ENCODE measurements at regions not wholly inside any gene's neighbourhood (a gene's known extent, or its start where the extent isn't known, plus 50 kb on each side); places are given as distances from the start of the nearest gene placed in this dataset. TPM values are rescaled to one million over a fixed set of nuclear protein-coding genes. Genes with fewer than 3 reads are reported as not detected.

DNA sequence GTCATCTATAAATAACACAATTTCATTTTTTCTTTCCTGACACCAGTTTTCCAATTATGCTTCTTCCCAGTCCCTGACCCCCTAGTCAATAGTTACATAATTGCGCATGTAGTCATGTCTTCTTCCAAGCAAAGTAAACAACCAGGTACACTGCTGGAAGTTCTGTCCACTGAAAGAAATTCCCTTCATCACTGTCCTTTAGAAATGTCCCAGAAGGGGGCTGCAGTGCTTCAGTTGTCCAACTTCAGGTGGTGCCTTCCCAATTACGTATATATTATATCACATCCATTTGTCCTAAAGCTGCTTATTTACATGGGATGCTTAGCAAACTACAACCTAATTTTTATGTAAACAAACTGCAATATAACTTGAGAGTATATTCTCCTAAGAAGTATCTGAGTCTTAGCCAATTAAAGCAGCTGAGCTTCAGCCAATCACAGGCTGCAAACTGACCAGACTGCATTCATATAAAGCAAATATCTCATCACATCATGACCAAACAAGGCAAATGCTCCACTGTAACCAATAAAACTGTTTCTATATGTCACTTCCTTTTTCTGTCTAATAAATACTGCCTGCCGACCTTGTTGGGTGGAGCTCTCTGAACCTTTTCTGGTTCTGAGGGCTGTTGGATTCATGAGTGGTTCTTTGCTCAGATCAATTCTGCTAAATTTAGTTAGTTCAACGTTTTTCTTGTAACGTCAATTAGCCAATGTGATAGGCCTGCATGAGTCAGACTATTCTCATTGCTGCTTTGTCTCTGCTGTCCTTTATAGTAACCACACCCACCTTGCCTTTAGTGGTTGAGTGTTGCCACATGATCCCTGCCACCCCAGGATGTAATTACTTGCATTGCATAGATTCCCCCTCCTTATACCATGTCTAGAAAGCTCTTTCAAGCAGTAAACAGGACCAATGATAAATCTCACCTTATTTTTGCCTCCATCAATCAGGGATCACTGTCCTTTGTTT lies 239.3 kb downstream of the ALG10B start:
- DNase-seq (ENCODE audit: low spot score) = peak; percentile 3

DNA sequence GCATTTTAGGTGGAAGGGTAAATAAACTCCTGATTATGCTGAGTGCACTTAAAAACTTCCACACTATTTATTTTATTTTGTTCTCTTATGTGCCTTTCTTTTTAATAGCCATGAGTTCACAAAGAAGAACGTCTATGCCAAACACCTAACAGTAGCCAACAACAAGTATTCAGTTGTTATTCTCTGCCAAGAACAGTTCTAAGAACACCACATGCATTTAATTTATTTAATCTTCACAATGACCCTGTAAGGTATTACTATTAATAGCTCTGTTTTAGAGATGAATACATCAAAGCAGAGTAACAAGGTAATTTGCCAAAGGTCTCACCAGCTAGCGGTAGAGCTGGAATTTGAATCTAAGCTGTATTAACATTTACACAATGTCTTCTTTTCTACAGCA lies 240.1 kb downstream of the ALG10B start:
- no peak for DNase-seq (ENCODE audit: low spot score)

DNA sequence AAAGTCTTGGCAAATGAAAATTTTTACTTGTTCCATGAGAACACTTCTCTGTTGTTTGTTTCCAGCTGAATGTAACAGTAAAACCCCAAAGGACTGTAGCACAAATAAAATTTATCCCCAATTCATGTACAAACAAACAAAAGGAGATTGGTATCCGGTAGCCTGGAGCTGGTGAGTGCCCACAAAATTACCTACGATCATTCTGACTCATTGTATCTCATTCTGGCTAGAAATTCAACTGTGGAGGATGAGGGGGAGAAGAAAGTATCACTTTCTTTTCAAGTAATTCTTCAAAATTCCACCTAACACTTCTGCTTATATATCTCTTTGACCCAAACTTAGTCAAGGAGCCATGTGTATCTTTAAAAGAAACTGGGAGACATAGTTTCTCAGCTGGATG lies 268.5 kb downstream of the ALG10B start:
- no peak for DNase-seq (ENCODE audit: low spot score)

DNA sequence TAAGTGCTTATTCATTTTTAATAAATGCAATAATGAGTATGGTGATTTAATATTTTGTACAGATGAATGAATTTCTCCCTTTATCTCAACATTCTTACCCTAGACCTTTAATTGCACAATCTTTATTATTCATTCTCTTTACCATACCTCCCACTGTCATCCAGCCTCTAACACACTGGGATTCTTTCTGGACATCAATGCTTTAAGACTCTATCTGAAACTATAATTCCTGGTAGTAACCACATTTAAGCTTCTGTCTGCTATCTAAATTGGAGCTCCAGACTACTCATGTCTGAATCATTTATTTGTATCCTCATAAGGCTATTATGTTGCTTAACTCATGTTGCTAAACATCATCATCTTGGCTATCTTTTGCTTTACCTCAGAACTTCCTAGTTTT lies 270.2 kb downstream of the ALG10B start:
- no peak for DNase-seq (ENCODE audit: low spot score)

DNA sequence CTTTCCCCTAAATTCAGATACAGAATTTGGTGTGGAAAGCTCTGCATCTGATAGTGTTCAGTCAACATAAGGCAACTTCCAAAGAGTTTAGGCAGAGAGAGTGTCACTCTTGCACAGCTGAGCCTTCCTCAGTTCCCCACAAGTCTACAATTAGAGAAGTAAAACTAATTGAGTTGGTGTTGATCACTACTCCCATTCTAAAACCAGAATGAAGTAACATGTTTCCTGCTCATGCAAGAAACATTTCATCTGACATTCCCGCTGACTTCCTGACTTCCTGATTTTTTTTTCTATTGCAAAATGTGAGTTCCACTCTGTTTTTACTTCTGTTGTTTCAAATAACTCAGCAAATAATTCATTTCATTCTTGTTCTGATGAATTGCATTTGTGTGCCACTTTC lies 271.0 kb downstream of the ALG10B start:
- no peak for DNase-seq (ENCODE audit: low spot score)

DNA sequence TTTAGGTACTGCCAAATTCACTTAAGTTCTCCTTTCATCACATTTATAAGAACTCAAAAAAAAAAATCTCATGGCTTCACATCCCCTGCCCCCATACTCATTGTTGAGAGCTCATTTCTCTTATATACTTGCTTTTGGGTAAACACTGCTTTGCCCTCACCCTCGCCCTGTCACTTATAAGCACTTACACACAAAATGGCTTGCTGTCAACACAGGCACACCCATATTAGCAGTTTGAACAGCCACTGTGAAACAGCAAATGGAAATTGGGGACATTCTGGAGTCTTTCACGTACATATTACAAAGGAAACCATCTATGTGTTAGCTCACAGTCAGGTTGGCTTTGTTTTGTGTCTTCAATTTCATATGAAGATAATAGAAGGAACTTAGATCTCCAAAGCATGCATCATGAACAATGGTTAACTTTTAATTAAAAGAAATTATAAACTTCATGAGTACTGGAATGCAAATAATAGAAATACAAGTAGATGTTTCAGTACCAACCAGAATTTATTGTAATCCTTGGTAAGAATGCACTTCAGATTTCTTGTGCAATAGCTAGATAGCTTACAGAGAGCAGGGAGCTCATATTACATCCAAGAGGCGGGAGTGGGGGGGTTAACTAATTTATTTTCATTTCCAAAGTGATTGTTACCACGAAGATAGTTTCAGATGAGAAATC lies 272.2 kb downstream of the ALG10B start:
- DNase-seq (ENCODE audit: low spot score) = no peak

- DNase-seq (ENCODE audit: low spot score) = no peak
Measured at GRCh38 chr12:38589306-38589632, 272.7 kb downstream of the ALG10B start.

DNA sequence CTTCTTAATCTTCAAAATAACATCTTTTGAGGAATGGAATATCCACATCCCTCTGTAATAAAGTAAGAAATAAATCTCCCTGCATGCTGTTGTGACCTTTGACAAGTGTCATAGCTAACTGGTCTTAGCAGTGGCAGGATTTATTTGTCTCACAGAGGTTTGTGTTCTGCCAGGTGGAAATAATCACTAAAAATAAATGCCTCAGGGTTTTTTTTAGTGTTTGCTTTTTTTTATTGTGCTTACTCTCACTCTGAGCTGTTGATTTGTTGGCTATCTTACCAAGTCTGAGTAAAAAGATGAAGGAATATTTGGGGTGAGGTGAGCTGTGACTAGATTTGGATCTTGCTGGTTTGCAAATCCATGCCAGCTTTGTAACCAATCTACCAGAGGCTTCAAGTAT lies 285.4 kb downstream of the ALG10B start:
- no peak for DNase-seq (ENCODE audit: low spot score)

Small RNA genes lying in the stretch of these regions (small RNA-seq; reads per million reads assigned to genes)
- gene AC087897.1 = not detected

Data from HT-29 (cell line).